H9 (cell line): ENCODE measurements at regions not wholly inside any gene's neighbourhood (a gene's known extent, or its start where the extent isn't known, plus 50 kb on each side); places are given as distances from the start of the nearest gene placed in this dataset.

Experiments used
- DNase-seq: peaks from one replicate; pipeline ENCODE4 v3.0.0-alpha.2; 2017
- H2AFZ ChIP-seq: one replicate; pipeline ENCODE4 v1.6.1; 2013; ENCODE audit warnings: mild to moderate bottlenecking, low read length, control low read depth, moderate library complexity
- H2AK5ac ChIP-seq: 2 replicates; pipeline ENCODE4 v1.6.1; 2013; ENCODE audit warnings: low read length, control low read depth, mixed read lengths; ENCODE audit not compliant: insufficient read length
- H2BK120ac ChIP-seq: one replicate; pipeline ENCODE4 v1.6.1; 2013; ENCODE audit warnings: low read depth, mild to moderate bottlenecking, low read length, control low read depth, inconsistent platforms; ENCODE audit not compliant: poor library complexity, severe bottlenecking
- H2BK12ac ChIP-seq: 2 replicates; pipeline ENCODE4 v1.6.1; 2013; ENCODE audit warnings: low read length, control low read depth, mixed read lengths, low read depth; ENCODE audit not compliant: insufficient read length
- H2BK15ac ChIP-seq: 2 replicates; pipeline ENCODE4 v1.6.1; 2013; ENCODE audit warnings: low read depth, low read length, control low read depth
- H2BK20ac ChIP-seq: one replicate; pipeline ENCODE4 v1.6.1; 2013; ENCODE audit warnings: low read depth, mild to moderate bottlenecking, low read length, control low read depth, inconsistent platforms; ENCODE audit not compliant: poor library complexity, severe bottlenecking
- H2BK5ac ChIP-seq: 2 replicates; pipeline ENCODE4 v1.6.1; 2013; ENCODE audit warnings: low read length, control low read depth, mixed read lengths; ENCODE audit not compliant: insufficient read length
- H3K14ac ChIP-seq: 2 replicates; pipeline ENCODE4 v1.6.1; 2013; ENCODE audit warnings: low read length, control low read depth; ENCODE audit not compliant: insufficient read depth
- H3K18ac ChIP-seq: 2 replicates; pipeline ENCODE4 v1.6.1; 2013; ENCODE audit warnings: low read depth, mild to moderate bottlenecking, mixed read lengths, low read length, control low read depth; ENCODE audit not compliant: insufficient read length
- H3K23ac ChIP-seq: 2 replicates; pipeline ENCODE4 v1.6.1; 2013; ENCODE audit warnings: low read length, control low read depth, mixed read lengths, low read depth; ENCODE audit not compliant: insufficient read length
- H3K23me2 ChIP-seq: 2 replicates; pipeline ENCODE4 v1.6.1; 2013; ENCODE audit warnings: low read depth, mild to moderate bottlenecking, mixed read lengths, low read length, control low read depth; ENCODE audit not compliant: insufficient read length, poor library complexity, severe bottlenecking
- H3K27ac ChIP-seq: 2 replicates; pipeline ENCODE4 v1.5.1; 2013; ENCODE audit warnings: low read length, control low read depth, mixed read lengths, low read depth; ENCODE audit not compliant: insufficient read length
- H3K27me3 ChIP-seq: 2 replicates; pipeline ENCODE4 v1.6.1; 2013; ENCODE audit warnings: low read length, control low read depth, inconsistent platforms; ENCODE audit not compliant: insufficient read depth
- H3K4ac ChIP-seq: 2 replicates; pipeline ENCODE4 v1.6.1; 2013; ENCODE audit warnings: low read depth, mild to moderate bottlenecking, control low read depth, inconsistent platforms, low read length, moderate library complexity
- H3K4me1 ChIP-seq: 2 replicates; pipeline ENCODE4 v1.6.1; 2013; ENCODE audit warnings: low read length, control low read depth, inconsistent platforms; ENCODE audit not compliant: insufficient read depth
- H3K4me2 ChIP-seq: 2 replicates; pipeline ENCODE4 v1.6.1; 2013; ENCODE audit warnings: low read length, control low read depth, mixed read lengths; ENCODE audit not compliant: insufficient read length, insufficient read depth
- H3K56ac ChIP-seq: 2 replicates; pipeline ENCODE4 v1.6.1; 2013; ENCODE audit warnings: low read depth, mild to moderate bottlenecking, mixed read lengths, low read length, control low read depth; ENCODE audit not compliant: insufficient read length
- H3K79me1 ChIP-seq: 2 replicates; pipeline ENCODE4 v1.6.1; 2013; ENCODE audit warnings: low read depth, mild to moderate bottlenecking, moderate library complexity, low read length, control low read depth, inconsistent platforms; ENCODE audit not compliant: insufficient read depth, poor library complexity, severe bottlenecking
- H3K79me2 ChIP-seq: 2 replicates; pipeline ENCODE4 v1.6.1; 2013; ENCODE audit warnings: low read length, control low read depth, inconsistent platforms; ENCODE audit not compliant: insufficient read depth
- H3K9ac ChIP-seq: 2 replicates; pipeline ENCODE4 v1.6.1; 2013; ENCODE audit warnings: low read length, control low read depth, mixed read lengths; ENCODE audit not compliant: insufficient read length; ENCODE audit errors: extremely low read depth
- H3K9me3 ChIP-seq: one replicate; pipeline ENCODE4 v1.6.1; 2013; ENCODE audit warnings: low read depth, low read length, inconsistent platforms; ENCODE audit not compliant: control insufficient read depth
- H3T11ph ChIP-seq: one replicate; pipeline ENCODE4 v1.6.1; 2013; ENCODE audit warnings: mild to moderate bottlenecking, low read length, control low read depth, inconsistent platforms
- H4K20me1 ChIP-seq: one replicate; pipeline ENCODE4 v1.6.1; 2013; ENCODE audit not compliant: control insufficient read depth, insufficient read length, insufficient read depth
- H4K5ac ChIP-seq: 2 replicates; pipeline ENCODE4 v1.6.1; 2013; ENCODE audit warnings: low read depth, mild to moderate bottlenecking, mixed read lengths, low read length, control low read depth; ENCODE audit not compliant: insufficient read length
- H4K8ac ChIP-seq: replicated peaks from 2 replicates; pipeline ENCODE4 v1.6.1; 2013; ENCODE audit warnings: low read length, control low read depth, mixed read lengths, low read depth; ENCODE audit not compliant: insufficient read length
- H4K91ac ChIP-seq: 2 replicates; pipeline ENCODE4 v1.6.1; 2013; ENCODE audit warnings: low read depth, mild to moderate bottlenecking, moderate library complexity, mixed read lengths, low read length, control low read depth; ENCODE audit not compliant: insufficient read length
- H3K27ac Mint-ChIP-seq, 3 experiments: 2 replicates in 2 of 3; 3 replicates in 1 of 3; pipeline ENCODE4 v1.8.0; 2020 to 2021; ENCODE audit warnings: mixed read lengths in 3 of 3, mild to moderate bottlenecking in 1 of 3, moderate library complexity in 1 of 3
- H3K27me3 Mint-ChIP-seq: 2 replicates; pipeline ENCODE4 v1.8.0; 2021; ENCODE audit warnings: low read depth, mild to moderate bottlenecking, moderate library complexity, mixed read lengths
- H3K36me3 Mint-ChIP-seq, 3 experiments: 2 replicates in 2 of 3; 3 replicates in 1 of 3; pipeline ENCODE4 v1.8.0; 2020 to 2021; ENCODE audit warnings: low read depth in 3 of 3, mixed read lengths in 3 of 3; ENCODE audit not compliant: insufficient read depth in 1 of 3
- H3K4me1 Mint-ChIP-seq, 2 experiments: 2 replicates each; pipeline ENCODE4 v1.8.0; 2020; ENCODE audit warnings: mixed read lengths in 2 of 2
- H3K4me3 Mint-ChIP-seq, 2 experiments: 2 replicates in 1 of 2; 3 replicates in 1 of 2; pipeline ENCODE4 v1.8.0; 2020 to 2021; ENCODE audit warnings: mild to moderate bottlenecking in 2 of 2, mixed read lengths in 2 of 2, moderate library complexity in 1 of 2
- H3K9me3 Mint-ChIP-seq, 2 experiments: 2 replicates in 1 of 2; 3 replicates in 1 of 2; pipeline ENCODE4 v1.8.0; 2020; ENCODE audit warnings: mild to moderate bottlenecking in 2 of 2, mixed read lengths in 2 of 2, moderate library complexity in 1 of 2
- CTCF ChIP-seq: fragments of 200-600 bp; sonication (generic); conservative IDR thresholded peaks from 3 replicates; pipeline ENCODE4 v1.8.0; 2021; ENCODE audit warnings: antibody characterized with exemption, mild to moderate bottlenecking
- WGBS: extraction: QIAGEN DNeasy Blood & Tissue Kit; methylation state at CpG from one replicate; pipeline ENCODE4 v1.1.7; 2013; ENCODE audit warnings: missing lambda C conversion rate, low lambda C conversion rate, mixed read lengths; ENCODE audit not compliant: insufficient read length; ENCODE audit errors: extremely low coverage; 5-methylcytosine and 5-hydroxymethylcytosine counted together

DNA sequence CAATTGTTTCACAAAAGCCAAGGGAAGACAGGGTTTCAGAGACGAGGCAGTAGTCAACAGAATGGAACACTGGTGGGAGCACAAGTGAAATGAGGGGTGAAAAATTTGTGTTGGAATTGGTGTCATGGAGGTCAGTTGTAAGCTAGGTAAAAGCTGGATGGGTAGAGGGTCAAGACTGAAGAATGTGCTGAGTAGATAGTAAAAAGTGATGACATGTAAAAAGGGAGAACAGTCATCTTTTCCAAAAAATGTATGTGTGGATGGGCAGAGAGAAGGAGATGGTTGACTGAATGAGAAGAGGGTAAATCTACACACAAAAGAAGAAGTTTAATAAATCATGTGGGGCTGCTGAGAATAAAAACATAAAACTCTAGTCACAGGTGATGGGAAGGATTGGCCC is 92.7 kb upstream of the COL3A1 start:
- H3K27me3 Mint-ChIP-seq, result no peaks in the 10 kb centered on the region
- Histone ChIP-seq H3T11ph (no peak overlapping the region), H3K56ac (no peak overlapping the region), H3K14ac (no peak overlapping the region), H3K4ac (no peak overlapping the region), H3K79me2 (no peaks in the 10 kb centered on the region), H2AFZ (no peak overlapping the region), H3K27me3 (no peaks in the 10 kb centered on the region), H3K9ac (no peak overlapping the region), H3K27ac (no peak overlapping the region), H4K20me1 (no peaks in the 10 kb centered on the region), H2BK5ac (no peak overlapping the region), H3K4me2 (no peak overlapping the region), H3K9me3 (no peaks in the 10 kb centered on the region), H3K23me2 (no peaks in the 10 kb centered on the region), H3K18ac (no peak overlapping the region), H3K23ac (no peak overlapping the region), H4K8ac (no peak overlapping the region), H2BK15ac (no peak overlapping the region), H4K5ac (no peak overlapping the region), H3K79me1 (no peaks in the 10 kb centered on the region), H2AK5ac (no peak overlapping the region), H4K91ac (no peak overlapping the region), H2BK20ac (no peak overlapping the region), H3K4me1 (no peaks in the 10 kb centered on the region), H2BK12ac (no peak overlapping the region), H2BK120ac (no peak overlapping the region)
- no peak overlapping the region for H3K27ac Mint-ChIP-seq
- no peaks in the 10 kb centered on the region for H3K4me1 Mint-ChIP-seq
- no CpG with 5 or more reads among the region's 1 CpG for WGBS
- H3K9me3 Mint-ChIP-seq, result no peaks in the 10 kb centered on the region
- TF ChIP-seq CTCF, result no peak
- H3K4me3 Mint-ChIP-seq, result no peak overlapping the region
- no peak for DNase-seq
- no peaks in the 10 kb centered on the region for H3K36me3 Mint-ChIP-seq
